Stomach smooth muscle (tissue), 2 donors: ENCODE measurements at regions not wholly inside any gene's neighbourhood (a gene's known extent, or its start where the extent isn't known, plus 50 kb on each side); places are given as distances from the start of the nearest gene placed in this dataset.

Experiments
- H3K27ac ChIP-seq: one replicate; pipeline ENCODE4 v1.7.0; 2013; ENCODE audit warnings: mild to moderate bottlenecking, low read length, inconsistent platforms
- H3K27me3 ChIP-seq, 2 donors: one replicate each; pipeline ENCODE4 v1.7.0; 2013; ENCODE audit warnings: low read length in 2 of 2; ENCODE audit not compliant: insufficient read depth in 2 of 2, control insufficient read depth in 1 of 2
- H3K36me3 ChIP-seq, 2 donors: one replicate each; pipeline ENCODE4 v1.7.0; 2013; ENCODE audit warnings: low read length in 2 of 2; ENCODE audit not compliant: control insufficient read depth in 2 of 2, insufficient read depth in 2 of 2
- H3K4me1 ChIP-seq: one replicate; pipeline ENCODE4 v1.7.0; 2013; ENCODE audit warnings: low read length; ENCODE audit not compliant: control insufficient read depth, insufficient read depth
- H3K4me3 ChIP-seq, 2 donors: one replicate each; pipeline ENCODE4 v1.7.0; 2013; ENCODE audit warnings: low read length in 2 of 2
- H3K9ac ChIP-seq, 2 donors: one replicate each; pipeline ENCODE4 v1.7.0; 2013; ENCODE audit warnings: low read length in 2 of 2, mild to moderate bottlenecking in 1 of 2
- H3K9me3 ChIP-seq, 2 donors: one replicate each; pipeline ENCODE4 v1.7.0; 2013; ENCODE audit warnings: low read length in 2 of 2; ENCODE audit not compliant: control insufficient read depth in 2 of 2
- donor health status: healthy.
- donor health status: Pancreatic carcinoma.

DNA sequence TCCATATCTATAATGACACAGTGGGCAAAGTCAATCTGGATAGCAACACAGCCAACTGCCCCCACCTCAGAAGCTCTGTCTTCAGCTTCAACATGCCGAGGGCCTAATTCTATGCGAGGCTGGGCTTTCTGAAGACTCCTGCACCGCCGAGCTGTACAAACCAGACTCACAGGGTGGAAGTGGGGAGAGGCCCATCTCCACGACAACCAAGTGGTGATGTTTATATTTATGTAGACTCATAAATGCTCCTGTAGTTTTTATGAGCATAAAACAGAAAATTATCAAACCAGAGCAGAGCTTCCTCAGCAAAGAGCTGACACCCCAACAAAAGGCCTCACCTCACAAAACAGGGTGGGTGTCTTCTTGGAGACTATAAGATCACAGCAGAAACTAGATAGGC is 77.0 kb upstream of the LGALSL start:
- Histone ChIP-seq H3K4me3 (no peak overlapping the region), H3K4me1 (no peaks in the 10 kb centered on the region), H3K27me3 (peaks cover 8 to 9% of the 10 kb centered on the region in 2 donors), H3K36me3 (no peaks in the 10 kb centered on the region), H3K27ac (no peak overlapping the region), H3K9me3 (no peaks in the 10 kb centered on the region), H3K9ac (no peak overlapping the region)

DNA sequence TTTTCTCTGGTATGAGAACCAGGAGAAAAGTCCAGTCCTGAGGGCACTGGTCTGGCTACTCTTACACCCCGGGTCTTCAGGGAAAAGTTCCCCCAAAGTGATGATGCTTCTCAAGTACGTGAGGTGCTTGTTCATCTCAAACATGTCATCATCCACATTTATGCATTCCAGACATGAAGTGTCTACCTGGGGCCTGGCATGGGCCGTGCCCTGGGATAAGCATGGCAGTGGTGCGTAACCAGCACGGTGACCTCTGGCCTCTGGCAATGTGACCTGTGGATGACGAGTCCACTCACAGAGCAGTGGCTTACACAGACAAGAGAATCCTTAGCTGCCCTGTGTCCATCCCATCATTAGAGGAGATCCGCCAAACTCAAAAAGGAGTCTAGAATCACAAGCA is 74.8 kb upstream of the LGALSL start:
- H3K4me1 ChIP-seq, result no peaks in the 10 kb centered on the region
- no peaks in the 10 kb centered on the region for H3K36me3 ChIP-seq
- H3K27me3 ChIP-seq, result peaks cover 8 to 9% of the 10 kb centered on the region in 2 donors
- H3K27ac ChIP-seq, result no peak overlapping the region
- no peaks in the 10 kb centered on the region for H3K9me3 ChIP-seq
- H3K9ac ChIP-seq, result no peak overlapping the region
- no peak overlapping the region for H3K4me3 ChIP-seq

DNA sequence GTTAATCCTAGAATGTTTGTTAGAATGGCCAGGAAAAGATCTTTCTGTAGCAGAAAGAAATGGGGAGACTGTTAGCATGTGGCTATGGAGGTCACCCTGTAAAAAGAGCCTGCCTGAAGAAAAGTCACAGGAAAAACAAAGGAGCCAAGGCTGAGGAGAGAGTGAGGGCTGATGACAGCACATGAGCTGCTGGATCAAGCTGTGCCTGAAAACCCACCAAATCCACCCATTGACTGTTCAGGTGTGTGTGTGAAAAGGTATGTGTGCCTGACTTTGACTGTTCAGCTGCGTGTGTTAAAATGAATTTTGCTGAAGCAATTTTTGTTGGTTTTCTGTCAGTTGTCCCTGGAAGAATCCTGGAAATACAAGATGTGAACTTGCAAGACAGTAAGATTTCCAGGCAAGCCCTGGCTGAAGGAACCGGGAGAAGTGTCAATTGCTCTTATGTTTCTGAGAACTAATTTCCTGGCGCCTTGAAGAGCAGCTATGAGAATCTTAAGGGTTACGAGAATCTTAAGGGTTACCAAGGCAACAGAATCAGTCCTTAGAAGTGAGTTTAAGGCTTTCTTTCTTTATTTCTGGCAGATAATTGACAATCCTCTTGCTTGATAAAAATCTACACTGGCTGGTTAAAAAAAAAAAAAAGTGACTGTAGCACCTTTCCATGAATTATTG is 73.0 kb upstream of the LGALSL start:
- Histone ChIP-seq H3K4me1 (no peaks in the 10 kb centered on the region), H3K9me3 (no peaks in the 10 kb centered on the region), H3K27me3 (peaks cover 8 to 9% of the 10 kb centered on the region in 2 donors), H3K27ac (no peak overlapping the region), H3K9ac (no peak overlapping the region), H3K4me3 (no peak overlapping the region), H3K36me3 (no peaks in the 10 kb centered on the region)

DNA sequence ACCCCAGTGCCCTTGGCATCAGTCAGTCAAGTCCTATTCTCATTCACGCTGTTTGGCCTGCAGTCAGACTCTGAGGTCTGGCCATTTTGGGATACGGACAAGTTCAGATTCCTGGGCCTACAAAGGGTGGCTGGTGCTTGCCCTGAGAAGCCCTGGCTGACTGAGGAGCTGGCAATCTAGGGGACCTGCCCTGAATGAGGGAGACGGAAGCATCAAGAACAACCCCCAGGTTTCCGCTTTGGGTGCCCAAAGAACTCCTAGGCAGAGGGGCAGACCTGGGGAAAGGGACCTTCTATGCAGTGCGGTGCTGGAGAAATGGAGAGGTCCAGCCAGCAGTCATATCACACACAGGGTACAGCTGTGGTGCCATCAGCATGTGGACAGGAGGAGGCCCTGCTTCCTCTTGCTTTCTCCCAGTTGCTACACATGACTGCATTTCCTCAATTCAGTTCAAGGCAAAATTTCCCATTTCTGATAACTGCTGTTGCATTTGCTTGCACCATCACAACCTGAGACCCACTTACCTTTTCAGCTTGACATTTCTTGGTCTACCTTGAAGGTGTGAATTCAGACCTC is 70.9 kb upstream of the LGALSL start:
- no peaks in the 10 kb centered on the region for H3K4me1 ChIP-seq

DNA sequence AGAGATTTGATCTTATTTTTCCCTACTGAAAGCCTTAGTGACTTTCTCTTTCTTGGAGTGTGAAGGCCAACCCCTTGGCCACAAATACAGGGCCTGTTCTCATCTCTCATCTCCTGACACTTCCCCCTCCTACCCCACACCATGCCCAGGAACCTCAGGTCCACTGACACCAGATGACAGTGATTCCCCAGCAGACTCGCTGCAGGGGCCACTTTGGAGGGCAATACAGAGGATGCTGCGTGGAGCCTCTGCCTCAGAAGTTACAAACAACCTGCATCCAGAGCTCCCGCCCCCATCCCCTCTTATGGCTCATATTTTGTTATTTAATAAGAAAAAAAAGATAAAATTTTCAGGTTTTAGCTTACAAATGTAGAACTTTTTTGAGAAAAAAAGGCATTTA is 70.1 kb upstream of the LGALSL start:
- H3K27me3 ChIP-seq, result peaks cover 5 to 8% of the 10 kb centered on the region in 2 donors

More for the DNA sequence above, 70.9 kb upstream of the LGALSL start:
- Histone ChIP-seq H3K4me3 (no peak overlapping the region), H3K9ac (no peak overlapping the region), H3K9me3 (no peaks in the 10 kb centered on the region), H3K36me3 (no peaks in the 10 kb centered on the region), H3K27ac (no peak overlapping the region), H3K27me3 (peaks cover 5 to 8% of the 10 kb centered on the region in 2 donors)

DNA sequence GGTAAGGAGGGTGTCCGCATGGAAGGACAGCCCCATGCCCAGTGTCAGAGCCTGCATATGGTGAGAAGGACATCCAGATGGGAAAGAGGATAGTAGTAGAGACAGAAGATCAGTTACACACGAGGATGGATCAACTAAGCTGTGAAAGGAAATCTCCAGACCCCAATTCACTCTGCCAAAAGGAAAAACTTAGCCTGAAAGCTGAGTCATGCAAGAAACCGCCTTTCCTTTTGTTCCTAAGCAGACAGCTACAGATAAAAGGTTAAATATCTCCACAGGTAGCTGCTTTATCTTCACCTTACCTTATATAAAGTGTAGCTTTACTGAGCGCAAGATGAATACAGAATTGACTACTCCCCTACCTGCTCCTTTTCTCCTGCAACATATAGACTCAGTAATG is 67.3 kb upstream of the LGALSL start:
- H3K27me3 ChIP-seq, result no peaks in the 10 kb centered on the region
- H3K36me3 ChIP-seq, result no peaks in the 10 kb centered on the region
- H3K4me1 ChIP-seq, result no peaks in the 10 kb centered on the region
- H3K9ac ChIP-seq, result no peak overlapping the region
- H3K9me3 ChIP-seq, result peaks cover 0 to 6% of the 10 kb centered on the region in 2 donors
- no peak overlapping the region for H3K4me3 ChIP-seq
- H3K27ac ChIP-seq, result no peak overlapping the region

More for the DNA sequence above, 70.1 kb upstream of the LGALSL start:
- Histone ChIP-seq H3K36me3 (no peaks in the 10 kb centered on the region), H3K4me1 (no peaks in the 10 kb centered on the region), H3K4me3 (no peak overlapping the region), H3K27ac (no peak overlapping the region), H3K9me3 (no peaks in the 10 kb centered on the region), H3K9ac (no peak overlapping the region)

DNA sequence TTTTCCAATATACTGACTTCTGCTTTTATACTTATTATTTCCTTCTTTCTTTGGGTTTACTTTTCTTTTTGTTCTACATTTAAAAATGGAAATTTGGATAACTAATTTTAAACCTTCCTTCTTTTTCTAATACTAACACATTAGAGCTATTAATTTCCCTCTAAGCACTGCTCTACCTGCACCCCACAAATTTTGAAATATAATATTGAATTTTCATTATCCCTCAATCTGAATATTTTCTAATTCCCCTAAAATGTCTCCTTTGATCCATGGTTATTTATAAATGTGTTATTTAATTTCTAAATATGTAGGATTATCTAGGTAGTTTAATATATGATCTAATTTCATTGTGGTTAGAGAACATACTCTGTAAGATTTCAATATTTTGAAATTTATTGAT is 63.4 kb upstream of the LGALSL start:
- no peaks in the 10 kb centered on the region for H3K4me1 ChIP-seq
- no peak overlapping the region for H3K4me3 ChIP-seq
- H3K9ac ChIP-seq, result no peak overlapping the region
- no peak overlapping the region for H3K27ac ChIP-seq
- no peaks in the 10 kb centered on the region for H3K27me3 ChIP-seq
- H3K9me3 ChIP-seq, result peaks cover 3 to 6% of the 10 kb centered on the region in 2 donors
- peaks cover 0 to 2% of the 10 kb centered on the region in 2 donors for H3K36me3 ChIP-seq

DNA sequence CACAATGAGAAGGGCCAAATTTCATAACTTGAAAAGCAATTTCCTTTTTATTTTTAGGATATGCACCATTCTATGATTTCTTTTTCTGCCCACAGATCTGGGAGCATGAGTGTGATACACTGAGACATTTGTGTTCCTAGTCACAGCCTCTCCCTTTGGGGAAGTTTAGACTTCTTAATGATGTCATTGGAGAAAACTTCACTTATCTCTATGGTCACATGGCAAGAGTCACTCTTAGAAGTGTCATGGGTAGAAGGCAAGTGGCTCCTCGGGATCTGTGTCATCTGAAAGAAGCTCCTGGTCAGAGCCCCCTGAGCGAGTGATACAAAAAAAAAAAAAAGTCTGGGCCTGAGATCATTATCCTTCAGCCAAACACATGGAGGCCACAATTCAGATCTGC is 62.5 kb upstream of the LGALSL start:
- Histone ChIP-seq H3K4me3 (no peak overlapping the region), H3K36me3 (peaks cover 0 to 2% of the 10 kb centered on the region in 2 donors), H3K9me3 (peaks cover 3 to 6% of the 10 kb centered on the region in 2 donors), H3K9ac (no peak overlapping the region), H3K27me3 (no peaks in the 10 kb centered on the region), H3K4me1 (no peaks in the 10 kb centered on the region), H3K27ac (no peak overlapping the region)

DNA sequence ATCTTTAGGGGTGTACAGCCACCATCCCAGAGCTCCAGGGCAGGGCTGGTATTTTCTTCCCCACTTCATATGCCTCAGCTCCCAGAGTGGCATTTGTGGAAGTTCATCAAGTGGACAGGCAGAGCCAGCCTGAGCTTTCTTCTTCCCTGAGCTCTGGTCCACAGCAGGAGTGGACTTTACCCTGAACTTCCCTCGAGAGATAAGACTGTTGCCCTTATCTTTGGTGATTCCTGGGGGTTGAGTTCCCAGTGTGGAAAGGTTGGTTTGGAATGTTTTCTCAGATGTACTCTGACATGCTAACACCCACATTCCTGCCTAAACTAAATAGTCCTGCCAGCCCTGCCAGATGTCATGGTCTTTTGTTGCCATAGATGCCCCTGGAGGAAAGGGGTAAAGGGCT is 62.0 kb upstream of the LGALSL start:
- peaks cover 3 to 6% of the 10 kb centered on the region in 2 donors for H3K9me3 ChIP-seq
- no peaks in the 10 kb centered on the region for H3K4me1 ChIP-seq
- H3K4me3 ChIP-seq, result no peak overlapping the region
- no peak overlapping the region for H3K9ac ChIP-seq
- H3K36me3 ChIP-seq, result peaks cover 0 to 2% of the 10 kb centered on the region in 2 donors
- H3K27ac ChIP-seq, result no peak overlapping the region
- no peaks in the 10 kb centered on the region for H3K27me3 ChIP-seq

DNA sequence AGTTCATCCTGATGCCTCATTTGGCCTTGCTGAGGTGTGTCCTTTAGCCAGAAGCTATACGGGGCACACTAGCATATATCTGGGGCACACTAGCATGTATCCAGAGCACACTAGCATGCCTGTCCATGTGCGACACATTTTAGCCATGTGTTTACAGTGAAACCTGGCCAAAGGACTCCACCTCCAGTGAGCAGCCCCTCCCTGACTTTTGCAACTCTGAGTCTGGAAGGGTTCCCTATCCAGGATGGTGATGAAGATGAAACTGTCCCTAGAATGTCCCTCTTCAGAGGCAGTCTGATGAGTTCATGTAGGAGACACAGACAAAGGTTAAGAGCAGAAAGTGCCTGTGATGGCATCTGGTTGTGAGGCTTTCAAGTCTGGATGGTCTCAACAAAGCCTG is 61.4 kb upstream of the LGALSL start:
- Histone ChIP-seq H3K27me3 (no peaks in the 10 kb centered on the region), H3K36me3 (peaks cover 0 to 2% of the 10 kb centered on the region in 2 donors), H3K4me3 (no peak overlapping the region), H3K4me1 (no peaks in the 10 kb centered on the region), H3K9ac (no peak overlapping the region), H3K9me3 (peaks cover 3 to 6% of the 10 kb centered on the region in 2 donors), H3K27ac (no peak overlapping the region)

DNA sequence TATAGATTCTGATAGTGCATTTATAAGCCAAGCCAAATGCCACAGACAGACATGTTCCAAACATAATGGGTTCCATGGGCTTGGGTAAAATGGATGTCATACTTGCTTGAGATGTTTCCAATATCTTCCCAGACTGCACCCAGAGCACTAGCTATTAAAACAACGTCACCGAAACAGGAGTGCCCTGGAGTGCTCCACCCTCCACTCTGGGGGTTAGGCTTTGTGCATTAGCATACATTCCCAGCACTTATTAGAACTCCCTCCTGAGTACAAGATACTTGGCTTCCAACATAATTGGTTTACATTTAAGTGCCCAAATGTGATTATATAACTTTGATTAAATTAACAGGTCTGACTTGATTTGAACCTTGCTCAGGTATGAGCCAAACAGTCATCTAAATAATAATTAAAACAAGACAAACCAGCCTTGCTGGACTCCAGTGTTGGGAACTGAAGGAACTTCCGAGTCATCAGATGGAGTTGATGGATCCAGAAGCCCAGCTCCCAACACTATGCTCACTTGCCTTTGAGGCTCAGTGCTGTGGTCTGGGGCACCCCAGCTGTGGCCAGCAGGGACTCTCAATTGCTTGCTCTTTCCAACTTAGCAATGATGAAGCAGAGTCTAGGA is 60.5 kb upstream of the LGALSL start:
- Histone ChIP-seq H3K9ac (no peak overlapping the region), H3K27me3 (no peaks in the 10 kb centered on the region), H3K4me1 (no peaks in the 10 kb centered on the region), H3K9me3 (peaks cover 3 to 6% of the 10 kb centered on the region in 2 donors), H3K36me3 (peaks cover 0 to 2% of the 10 kb centered on the region in 2 donors), H3K4me3 (no peak overlapping the region), H3K27ac (no peak overlapping the region)
